ENCODE measurements at regions not wholly inside any gene's neighbourhood (a gene's known extent, or its start where the extent isn't known, plus 50 kb on each side); places are given as distances from the start of the nearest gene placed in this dataset.

DNA sequence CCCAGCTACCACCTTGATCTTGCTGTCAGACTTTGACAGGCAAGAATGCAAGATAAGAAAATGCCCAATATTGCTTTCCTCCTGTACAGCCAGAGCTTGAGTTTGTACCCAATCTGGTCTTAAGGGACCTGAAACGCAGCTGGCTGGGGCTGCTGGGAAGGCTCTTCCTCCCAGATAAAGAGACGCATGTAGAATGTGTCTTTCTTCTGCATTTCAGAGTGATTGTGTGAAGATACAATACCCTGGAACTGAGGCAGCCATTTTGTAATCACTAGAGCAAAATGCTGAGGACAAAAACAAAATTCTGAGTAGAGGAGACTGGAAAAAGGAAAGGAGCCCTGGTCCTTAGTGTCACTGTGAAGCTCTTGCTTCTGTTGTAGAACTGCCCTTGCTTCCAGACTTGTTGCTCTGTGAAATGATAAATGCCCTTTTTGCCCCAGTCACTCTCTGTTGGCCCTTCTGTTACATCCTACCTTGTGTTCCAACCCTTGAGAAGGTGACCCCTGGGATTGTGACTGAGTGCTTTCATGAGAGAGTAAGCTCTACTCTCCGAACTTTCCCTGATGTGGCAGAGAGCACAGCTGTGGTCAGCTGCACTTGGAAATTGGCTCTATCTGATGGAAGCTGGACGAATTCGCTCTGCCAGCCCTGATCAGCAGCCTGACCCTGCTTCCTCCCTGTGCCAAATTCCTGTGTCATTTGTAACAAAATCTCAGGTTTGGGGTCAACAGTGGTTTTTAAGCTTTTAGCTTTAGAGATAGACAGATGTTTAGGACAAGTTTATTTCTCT is 137.4 kb upstream of the RBMS1 start:
- no peak for DNase-seq (ENCODE audit: low read depth)

DNA sequence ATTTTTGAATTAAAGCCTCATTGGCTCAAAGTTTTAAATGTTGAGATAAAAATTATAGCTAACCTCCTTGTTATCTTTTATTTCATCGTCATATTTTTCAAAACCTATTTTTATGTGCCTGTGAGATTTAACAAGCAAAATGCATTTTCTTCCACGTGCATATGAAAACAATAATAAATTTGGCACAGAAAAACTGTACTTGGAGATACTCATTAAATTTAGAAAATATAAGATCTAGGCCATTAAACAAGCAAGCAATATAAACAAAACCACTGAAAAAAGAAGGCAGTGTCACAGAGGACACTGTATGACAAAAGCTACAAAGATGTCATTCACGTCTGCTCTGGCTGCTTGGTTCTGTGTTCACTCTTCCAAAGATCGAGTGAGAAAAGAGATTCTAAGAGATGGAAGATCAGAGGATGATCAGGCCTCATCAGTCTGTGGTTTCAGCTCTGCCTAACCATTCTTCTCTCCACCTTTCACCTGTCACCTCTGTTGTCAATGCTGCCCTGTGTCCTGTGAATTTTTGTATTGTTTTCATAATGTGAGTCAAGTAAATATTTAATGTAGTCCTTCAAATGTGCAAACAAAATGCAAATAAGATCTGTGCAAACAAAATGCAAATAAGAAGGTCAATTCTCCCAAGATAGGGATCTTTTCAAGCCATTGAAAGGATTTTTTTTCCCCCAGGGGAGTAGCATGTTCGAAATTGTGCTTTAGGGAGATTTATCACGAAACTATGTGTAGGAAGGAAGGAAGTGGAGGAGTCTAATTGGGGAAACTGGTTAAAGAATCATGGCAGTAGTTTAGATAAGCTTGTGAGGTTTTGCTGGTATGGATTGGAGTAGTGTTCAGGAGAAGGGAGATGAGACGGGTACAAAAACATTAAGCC is 138.7 kb upstream of the RBMS1 start:
- no peak for DNase-seq (ENCODE audit: low read depth)

DNA sequence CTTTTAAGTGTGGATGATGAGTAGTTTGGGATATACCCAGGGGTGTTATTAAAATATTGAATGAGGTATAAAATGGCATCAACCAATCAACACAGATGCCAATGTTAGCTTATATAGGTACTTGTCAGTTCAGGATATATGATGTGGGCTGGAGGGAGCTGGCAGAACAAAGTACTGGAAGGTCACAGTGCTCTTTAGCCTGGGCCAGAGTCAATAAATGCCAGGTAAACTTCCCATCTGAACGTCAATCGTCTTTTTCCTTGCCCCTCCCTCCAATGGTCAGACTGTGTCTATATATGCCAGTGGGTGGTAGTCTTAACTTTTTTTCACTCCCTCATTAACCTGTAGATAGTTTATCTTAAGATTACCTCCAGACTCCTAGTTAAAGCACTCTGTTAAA is 140.8 kb upstream of the RBMS1 start:
- no peak for DNase-seq (ENCODE audit: low read depth)

DNA sequence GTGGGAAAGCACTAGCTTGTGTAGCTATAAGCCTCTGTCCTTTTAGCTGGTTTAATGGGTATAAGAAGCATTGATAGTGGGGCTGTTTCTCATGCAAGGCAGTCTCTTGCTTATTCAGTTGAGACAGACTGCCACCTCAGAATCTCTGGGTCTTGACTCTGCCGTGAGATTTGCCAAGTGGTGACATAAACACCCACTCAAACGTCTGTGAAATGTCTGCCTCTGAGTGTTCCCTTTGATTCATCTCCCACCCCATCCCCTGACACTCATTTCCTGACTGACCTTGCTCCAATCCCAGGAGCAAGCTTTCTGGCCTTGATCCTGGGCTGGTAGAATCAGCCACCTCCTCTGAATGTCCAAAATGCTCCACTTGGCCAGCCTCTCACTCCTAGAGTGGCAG is 141.9 kb upstream of the RBMS1 start:
- DNase-seq (ENCODE audit: low read depth), result peak; percentile 73

DNA sequence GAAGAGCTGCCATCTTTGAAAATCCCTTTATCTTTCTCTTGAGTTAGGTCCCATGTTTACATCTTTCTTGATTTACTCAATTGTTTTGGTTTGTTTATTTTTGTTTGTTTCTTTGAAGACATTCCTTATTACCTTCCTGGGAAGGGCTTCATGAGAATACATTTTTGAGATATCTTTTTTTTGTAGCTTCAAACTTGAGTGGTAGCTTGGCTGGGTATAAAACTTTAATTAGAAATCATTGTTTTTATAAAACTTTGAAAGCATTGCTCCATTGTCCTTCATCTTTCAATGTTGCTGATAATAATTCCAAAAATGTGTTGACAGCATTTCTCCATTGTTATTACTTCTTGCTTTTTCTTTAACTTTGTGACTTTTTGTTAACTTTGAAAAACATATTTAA is 145.9 kb upstream of the RBMS1 start:
- no peak for DNase-seq (ENCODE audit: low read depth)

DNA sequence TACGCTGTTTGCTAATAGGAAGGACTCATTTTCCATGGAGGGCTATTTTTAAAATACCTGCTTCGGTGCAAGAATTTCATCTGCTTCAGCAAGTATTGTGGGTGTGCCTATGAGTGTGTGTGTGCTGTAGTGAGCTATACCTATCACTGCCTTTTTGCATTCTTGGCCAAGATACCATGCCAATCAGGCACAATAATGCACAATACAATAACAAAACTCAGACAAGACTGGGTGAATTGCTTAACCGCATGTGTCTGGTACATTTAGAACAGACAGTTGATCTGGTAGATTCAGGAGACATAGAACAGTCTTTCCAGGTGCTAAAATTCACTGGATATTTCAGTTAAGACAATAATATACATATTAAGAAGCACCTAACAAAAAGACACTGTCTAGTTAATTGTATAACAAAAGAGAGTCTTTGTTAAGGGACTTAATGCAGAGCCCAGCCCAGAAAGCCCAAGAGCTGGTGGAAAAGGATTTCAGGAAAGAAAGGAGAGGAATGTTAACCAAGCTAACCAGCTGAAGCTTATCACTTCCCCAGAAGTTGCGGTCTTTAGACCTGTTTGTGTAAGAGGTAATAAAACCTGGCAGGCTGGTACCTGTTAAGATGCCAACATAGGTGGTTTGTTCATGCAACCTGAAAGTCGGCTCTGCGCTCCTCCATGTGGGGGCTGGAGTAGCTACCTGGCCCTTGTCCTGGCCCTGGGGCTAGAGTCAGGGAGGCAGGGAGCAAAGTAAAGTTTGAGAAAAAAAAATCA is 153.3 kb upstream of the RBMS1 start:
- DNase-seq (ENCODE audit: low read depth), result peak; percentile 63

DNA sequence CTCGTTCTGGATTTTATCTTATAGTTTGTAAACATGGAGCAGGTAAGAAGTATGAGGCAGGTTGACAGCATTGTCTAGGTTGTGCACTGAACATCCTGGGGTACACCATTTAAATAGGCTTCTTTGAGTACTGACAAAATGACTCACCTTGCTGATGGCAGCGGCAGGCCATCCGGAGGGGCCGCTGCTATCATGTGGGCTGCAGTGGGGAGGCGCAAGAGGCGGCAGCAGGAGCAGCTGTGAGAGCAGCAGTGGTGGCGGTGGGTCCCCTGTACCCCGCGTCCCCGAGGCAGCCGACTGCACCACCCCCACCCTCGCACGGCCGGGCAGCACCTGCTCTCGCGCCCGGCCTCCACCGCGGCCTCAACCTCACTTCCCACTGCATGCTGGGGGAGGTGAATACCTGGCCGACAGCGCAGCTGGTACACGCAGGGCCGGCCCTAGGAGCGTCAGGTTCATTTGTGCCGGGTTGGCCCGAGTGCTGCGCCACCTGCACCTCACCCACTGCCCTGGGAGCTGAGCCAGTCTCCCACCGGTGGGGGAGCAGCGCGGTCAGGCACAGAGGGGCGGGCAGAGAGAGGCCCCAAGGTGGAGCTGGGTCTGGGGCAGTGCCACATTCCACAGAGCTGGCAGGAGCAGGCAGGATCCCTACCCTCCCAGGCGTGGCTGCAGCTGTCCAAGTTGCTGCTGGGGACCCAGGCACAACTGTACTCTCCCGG is 154.5 kb upstream of the RBMS1 start:
- DNase-seq (ENCODE audit: low read depth), result no peak

DNA sequence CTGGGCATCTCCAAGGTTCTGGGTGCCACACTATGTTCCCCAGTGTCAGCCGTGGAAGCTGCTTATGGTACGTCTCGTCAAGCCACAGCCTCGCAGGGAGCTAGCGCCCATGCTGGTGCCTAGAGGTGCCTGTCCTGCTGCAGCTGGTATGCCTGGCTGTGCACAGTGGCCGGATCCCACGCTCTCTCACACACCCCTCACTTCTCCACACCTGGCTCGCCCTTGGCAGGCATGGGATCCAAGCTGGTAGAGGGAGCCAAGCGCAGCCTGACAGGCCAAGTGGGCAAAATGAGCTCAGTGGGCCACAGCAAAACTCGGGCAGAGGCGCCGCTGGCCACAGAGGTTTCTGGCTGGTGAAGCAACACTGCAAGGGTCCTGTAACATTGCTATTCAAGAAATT is 156.1 kb upstream of the RBMS1 start:
- no peak for DNase-seq (ENCODE audit: low read depth)

DNA sequence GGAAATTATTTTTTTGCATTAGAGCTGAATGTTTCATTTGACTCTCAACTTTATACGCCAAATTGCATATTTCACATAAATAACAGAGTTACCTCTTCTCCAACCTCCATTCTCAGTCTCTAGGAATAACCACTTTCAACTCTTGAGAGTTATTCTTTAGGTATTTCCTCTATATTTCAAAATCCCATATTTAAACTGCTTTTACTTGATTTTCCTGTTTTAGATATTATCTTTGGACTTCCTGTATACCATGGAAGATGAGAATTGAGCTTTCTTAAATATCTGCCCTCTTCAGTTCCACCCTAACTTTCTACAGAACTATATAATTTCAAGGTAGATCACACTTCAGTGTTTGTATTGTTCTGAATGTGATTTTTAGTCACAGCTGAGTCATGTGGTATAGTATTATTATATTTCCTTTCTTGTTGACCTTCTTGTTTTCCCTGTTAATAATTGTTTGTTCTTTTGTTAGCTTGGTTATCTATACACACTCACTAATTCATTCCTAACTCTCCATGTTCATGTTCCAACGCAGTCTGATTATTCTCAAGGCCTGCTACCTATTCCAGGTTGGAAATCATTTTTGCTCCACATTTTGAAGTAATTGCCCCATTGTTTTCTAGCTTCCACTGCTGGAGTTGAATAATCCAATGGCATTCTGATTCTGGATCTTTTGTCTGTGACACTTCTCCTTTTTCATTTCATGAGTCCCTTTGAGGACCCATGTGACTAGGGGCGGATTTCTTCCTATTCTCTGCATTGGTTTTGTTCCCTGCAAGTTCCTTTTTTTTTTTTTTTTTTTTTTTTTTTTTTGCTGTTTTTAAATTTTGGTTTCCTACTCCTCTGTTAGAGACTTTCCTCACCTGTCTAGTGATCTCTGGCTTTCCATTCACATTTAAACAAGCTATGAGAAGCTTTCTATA is 156.8 kb upstream of the RBMS1 start:
- peak; percentile 76 for DNase-seq (ENCODE audit: low read depth)

DNA sequence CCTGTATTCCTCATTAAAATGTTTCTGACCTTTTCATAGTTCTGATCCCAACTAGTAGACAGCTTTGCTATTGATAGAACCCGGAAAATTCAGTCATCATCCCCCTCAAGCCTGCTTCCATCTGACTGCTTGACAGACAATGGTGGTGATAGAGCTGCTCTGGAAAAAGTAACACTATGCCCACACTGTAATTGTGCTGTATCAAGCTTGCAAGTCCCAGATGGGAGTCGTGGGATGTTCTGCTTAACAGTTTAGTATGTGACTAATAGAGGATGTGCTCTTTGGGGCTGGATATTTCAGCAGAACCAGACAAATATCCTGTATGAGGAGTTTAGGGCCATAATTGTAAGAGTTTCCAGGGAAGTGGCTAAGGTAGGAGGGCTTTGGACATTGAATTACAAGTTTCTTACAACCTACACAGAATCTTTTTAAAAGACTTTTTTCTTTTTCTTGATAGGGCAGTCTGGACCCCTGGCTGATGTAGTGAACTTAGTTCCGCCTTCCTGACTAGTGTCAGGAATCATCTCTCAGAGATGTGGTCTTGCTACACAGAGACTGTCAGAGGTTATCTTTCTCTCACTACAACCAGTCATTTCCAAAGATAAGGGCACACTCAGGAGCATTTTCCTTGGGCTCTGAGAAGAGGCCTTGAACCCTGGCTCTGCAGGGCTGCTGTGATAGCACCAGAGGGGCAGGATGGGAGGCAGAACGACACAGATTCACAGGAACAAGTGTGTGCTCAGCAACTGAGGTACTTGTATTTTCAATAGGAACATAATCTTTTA is 158.0 kb upstream of the RBMS1 start:
- no peak for DNase-seq (ENCODE audit: low read depth)

DNA sequence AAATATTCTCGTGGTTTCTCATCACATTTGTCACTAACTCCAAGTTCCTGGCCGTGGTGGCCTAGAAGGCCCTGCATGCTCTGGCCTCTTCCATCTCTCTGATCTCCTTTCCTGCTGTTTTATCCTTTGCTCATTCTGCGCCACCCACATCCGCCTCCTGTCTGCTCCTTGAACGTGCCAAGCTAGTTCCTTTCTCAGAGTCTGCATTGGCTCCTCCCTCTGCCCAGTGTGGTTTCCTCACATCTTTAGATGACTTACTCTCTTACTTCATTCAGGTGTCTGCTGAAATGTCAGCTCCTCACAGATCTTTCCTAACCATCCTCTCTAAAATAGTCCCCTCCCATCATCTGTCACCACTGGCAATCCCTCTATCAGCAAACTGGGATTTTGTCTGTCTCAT is 158.6 kb upstream of the RBMS1 start:
- no peak for DNase-seq (ENCODE audit: low read depth)

DNA sequence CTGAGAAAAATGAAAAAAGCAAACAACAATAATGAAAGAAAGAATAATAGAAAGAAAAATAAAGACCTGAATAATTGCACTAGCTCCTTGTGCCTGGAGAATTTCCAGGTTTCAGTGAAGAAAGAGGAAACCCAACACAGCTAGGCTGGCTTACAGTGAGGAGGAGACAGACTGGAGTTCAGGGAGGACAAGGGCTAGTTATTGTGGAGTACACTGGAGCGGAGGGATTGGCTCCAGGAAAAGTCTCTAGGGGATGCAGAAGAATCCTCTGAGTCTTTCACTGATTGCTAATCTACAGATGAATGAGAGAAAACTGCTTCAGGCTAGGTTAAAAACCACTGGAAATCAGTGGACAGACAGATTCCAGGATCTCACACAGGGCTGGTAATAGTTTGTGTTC is 163.6 kb upstream of the RBMS1 start:
- no peak for DNase-seq (ENCODE audit: low read depth)

DNA sequence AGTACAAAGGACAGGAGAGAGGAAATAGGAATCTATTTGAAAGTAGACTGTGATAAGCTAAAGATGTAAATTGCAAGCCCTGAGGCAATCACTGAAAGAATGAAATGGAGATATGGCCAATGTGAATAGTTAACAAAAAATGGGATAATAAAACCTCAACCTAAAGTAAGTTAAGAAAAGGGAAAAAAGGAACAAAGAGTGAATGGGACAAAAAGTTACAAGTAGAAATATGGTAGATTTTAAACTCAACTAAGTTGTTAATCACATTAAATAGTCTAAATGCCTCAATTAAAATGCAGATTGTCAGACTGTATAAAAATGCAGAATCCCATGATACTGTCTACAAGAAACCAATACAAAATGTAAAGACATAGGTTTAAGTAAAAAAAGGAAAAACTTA is 165.2 kb upstream of the RBMS1 start:
- no peak for DNase-seq (ENCODE audit: low read depth)

DNA sequence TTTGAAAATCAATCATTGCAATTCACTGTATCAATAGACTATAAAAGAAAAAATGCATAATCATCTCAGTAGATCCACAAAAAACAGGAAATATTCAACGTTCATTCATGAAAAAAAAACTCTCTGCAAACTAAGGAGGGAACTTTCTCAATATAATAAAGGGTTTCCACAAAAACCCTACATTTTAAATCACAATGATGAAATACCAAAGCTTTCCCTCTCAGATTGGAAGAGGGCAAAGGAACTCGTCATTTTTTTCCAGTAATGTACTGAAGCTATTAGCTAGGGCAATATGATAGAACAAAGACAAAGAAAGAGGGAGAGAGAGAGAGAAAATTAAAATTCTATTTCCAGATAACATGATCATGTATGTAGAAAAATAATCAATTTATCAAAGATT is 167.1 kb upstream of the RBMS1 start:
- DNase-seq (ENCODE audit: low read depth), result no peak

DNA sequence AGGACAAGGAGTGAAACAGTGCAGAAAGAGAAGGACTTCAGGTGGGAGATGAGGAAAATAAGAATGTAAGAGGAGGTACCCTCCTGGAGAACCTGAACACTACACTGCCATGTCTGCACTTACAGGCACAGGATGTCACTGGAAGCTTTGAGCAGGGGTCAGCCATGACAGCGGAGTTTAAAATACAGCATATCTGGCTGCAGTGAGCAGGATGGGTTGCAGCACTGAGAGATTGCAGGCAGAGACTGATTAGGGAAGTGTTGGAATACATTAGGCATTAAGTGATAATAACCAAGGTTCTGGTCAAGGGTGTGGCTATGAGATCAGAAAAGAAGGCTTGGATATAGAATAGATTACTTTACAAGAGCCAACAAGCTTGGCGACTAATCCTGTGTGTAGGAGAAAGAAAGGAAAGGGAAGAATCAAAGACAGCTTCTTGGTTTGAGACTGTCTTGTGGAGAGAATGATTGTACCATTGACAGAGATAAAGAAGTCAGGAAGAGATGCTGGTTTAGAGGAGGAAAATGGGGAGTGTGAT is 171.1 kb upstream of the RBMS1 start:
- no peak for DNase-seq (ENCODE audit: low read depth)

DNA sequence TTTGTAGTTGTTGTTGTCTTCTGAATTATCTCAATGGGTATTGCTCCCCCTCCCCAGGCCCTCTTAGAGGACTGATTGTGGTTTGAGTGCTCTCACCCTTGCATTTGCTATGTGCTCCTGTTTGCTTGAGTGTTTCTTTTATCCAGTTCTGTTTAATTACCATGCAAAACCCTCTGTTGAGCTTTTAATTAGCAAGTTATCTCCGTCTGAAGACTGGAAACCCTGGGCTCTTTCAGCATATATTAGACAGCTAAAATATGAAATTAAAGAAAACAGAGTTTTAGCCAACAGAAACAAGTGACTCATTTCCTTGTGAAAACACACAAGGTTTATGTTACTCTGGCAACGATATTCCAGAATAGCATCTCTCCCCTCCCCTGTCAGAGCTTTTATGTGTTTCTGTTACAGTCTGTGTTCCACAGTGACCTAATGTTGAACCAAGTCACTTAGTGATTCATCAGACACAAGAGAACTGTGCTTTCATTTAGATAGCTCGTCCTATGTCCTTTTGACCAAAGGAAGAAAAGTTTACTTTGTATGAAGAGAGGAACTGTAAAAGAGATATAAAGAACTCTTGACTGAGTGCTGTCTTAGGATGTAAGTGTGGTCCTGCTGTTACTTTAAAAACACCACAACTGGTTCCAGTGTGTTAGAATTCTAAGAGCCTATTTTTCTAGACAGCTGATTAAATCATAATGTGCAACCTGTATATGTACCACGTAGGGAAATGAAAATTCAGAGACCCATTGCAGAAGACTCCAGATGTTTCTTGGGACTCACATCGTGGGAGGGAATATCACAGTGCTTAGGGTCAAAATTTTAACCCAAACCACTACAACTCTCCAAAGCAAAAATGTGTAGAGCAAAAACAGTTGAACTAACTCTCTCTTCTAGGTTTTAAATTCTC is 172.8 kb upstream of the RBMS1 start:
- peak; percentile 98 for DNase-seq (ENCODE audit: low read depth)

DNA sequence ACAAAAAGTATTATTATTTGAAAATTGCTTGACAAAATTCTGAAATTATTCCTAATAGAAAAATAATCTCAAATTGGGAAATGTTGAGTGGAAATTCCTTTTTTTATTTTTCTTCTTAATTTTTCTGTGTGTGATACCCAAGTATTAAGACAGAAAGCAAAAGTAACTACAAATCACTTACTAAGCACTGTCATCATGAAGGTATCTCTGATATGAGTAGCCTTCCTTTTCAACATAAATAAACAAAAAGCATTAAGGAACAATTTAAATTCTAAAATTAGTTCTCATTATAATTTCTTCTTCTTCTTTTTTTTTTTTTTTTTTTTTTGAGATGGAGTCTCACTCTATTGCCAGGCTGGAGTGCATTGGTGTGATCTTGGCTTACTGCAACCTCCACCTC is 174.2 kb upstream of the RBMS1 start:
- no peak for DNase-seq (ENCODE audit: low read depth)

DNA sequence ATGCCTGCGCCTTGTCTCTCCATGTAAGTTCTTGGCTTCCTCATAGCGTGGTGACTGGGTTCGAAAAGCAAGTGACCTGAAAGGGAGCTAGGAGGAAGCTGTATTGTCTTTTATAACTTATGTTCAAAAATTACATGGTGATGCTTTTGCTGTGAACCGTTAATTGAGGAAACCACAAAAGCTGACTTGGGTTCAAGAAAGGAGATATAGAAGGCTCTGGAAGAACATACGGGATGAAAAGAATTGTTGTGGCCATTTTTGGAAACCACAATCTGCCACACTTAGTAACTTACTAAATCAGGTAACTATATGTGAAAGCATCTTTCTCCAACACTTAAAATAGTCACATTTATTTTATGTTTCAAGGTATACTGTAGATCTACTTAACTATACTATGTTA is 177.0 kb upstream of the RBMS1 start:
- no peak for DNase-seq (ENCODE audit: low read depth)

DNA sequence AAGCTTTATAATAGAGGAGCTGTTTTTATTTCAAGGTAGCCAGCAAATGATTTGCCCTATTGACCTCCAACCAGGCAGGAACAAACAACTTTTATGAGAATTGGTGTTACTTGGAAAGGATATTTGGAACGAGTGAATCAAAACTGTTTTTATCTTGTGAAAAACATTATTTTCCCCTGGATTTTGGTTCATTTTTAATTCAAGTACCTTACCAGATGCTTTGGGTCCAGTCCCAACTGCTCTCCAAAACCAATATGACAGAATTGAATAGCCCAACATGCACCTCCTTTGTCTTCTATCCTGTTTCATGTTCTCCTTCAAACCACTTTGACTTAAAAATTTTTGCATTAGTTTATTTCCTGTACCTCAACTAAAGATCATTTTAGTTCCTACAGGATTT is 178.6 kb upstream of the RBMS1 start:
- no peak for DNase-seq (ENCODE audit: low read depth)

Measured in renal cortical epithelial cell (primary cell).